Mesothelial cell of epicardium (in vitro differentiated cells): ENCODE measurements at regions not wholly inside any gene's neighbourhood (a gene's known extent, or its start where the extent isn't known, plus 50 kb on each side); places are given as distances from the start of the nearest gene placed in this dataset.

Experiments
- DNase-seq, 2 experiments: peaks; one replicate each; pipeline ENCODE4 v3.0.0; 2021; ENCODE audit warnings: low spot score in 2 of 2; ENCODE audit not compliant: unreplicated experiment in 2 of 2
- H3K27ac Mint-ChIP-seq: 2 replicates; pipeline ENCODE4 v1.8.0; 2021; ENCODE audit warnings: mixed read lengths
- H3K27me3 Mint-ChIP-seq: 2 replicates; pipeline ENCODE4 v1.8.0; 2021; ENCODE audit warnings: low read depth, mixed read lengths
- H3K36me3 Mint-ChIP-seq: 2 replicates; pipeline ENCODE4 v1.8.0; 2021; ENCODE audit warnings: mixed read lengths
- H3K4me1 Mint-ChIP-seq: 2 replicates; pipeline ENCODE4 v1.8.0; 2021; ENCODE audit warnings: mixed read lengths
- H3K4me3 Mint-ChIP-seq: 2 replicates; pipeline ENCODE4 v1.8.0; 2021; ENCODE audit warnings: mild to moderate bottlenecking, moderate library complexity, mixed read lengths
- H3K9me3 Mint-ChIP-seq: 2 replicates; pipeline ENCODE4 v1.8.0; 2021; ENCODE audit warnings: mixed read lengths
- TF ChIP-seq, protein P1 (sequence below): fragments of 200-600 bp; sonication (generic); IDR thresholded peaks from one replicate; pipeline ENCODE4 v1.5.0; 2021; ENCODE audit warnings: antibody characterized with exemption; ENCODE audit not compliant: unreplicated experiment

DNA sequence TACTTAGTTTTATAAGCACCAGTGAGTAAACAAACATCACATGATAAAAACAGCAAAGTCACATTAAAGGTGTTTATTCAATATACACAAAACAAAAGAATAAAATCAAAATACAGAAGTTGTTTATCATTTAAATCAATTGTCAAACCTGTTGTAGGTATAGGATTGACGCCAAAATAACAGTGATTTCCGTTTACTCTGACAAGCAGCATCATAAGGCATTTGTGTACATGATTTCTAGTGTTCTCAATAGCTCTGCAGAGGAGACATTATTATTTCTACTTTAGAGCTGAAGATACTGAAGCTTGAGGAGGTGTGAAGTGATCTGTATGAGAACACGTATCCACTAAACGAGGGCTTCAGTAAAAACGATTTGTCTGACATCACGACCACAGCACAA, 171.9 kb downstream of the CCDC59 start:
- H3K27ac Mint-ChIP-seq, result no peak overlapping the region
- H3K4me1 Mint-ChIP-seq, result no peaks in the 10 kb centered on the region
- no peaks in the 10 kb centered on the region for H3K27me3 Mint-ChIP-seq
- no peak for DNase-seq
- TF ChIP-seq, protein P1, sequence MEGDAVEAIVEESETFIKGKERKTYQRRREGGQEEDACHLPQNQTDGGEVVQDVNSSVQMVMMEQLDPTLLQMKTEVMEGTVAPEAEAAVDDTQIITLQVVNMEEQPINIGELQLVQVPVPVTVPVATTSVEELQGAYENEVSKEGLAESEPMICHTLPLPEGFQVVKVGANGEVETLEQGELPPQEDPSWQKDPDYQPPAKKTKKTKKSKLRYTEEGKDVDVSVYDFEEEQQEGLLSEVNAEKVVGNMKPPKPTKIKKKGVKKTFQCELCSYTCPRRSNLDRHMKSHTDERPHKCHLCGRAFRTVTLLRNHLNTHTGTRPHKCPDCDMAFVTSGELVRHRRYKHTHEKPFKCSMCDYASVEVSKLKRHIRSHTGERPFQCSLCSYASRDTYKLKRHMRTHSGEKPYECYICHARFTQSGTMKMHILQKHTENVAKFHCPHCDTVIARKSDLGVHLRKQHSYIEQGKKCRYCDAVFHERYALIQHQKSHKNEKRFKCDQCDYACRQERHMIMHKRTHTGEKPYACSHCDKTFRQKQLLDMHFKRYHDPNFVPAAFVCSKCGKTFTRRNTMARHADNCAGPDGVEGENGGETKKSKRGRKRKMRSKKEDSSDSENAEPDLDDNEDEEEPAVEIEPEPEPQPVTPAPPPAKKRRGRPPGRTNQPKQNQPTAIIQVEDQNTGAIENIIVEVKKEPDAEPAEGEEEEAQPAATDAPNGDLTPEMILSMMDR, result no peak
- H3K9me3 Mint-ChIP-seq, result peaks cover 5% of the 10 kb centered on the region
- no peaks in the 10 kb centered on the region for H3K36me3 Mint-ChIP-seq
- no peak overlapping the region for H3K4me3 Mint-ChIP-seq

DNA sequence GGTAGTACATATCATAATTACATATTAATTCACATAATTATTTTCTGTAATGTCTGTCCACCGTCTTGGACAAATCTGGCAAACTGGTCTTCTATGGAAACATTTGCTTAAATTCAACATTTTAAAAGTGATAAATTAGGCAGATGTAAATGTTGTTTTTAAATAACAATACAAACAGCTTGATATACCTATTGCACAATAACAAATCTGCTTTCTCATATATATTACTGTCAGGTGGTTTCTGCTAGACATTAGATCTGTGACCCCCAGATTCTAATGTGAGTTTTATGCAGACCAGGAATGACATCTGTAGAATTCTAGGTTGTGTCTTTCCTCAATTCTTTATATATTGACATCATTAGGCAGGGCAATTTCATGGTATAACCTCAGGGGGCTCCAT, 173.3 kb downstream of the CCDC59 start:
- H3K9me3 Mint-ChIP-seq, result peaks cover 5% of the 10 kb centered on the region
- H3K4me1 Mint-ChIP-seq, result no peaks in the 10 kb centered on the region
- no peak overlapping the region for H3K27ac Mint-ChIP-seq
- no peak overlapping the region for H3K4me3 Mint-ChIP-seq
- H3K27me3 Mint-ChIP-seq, result no peaks in the 10 kb centered on the region
- TF ChIP-seq, protein P1, result no peak
- no peak for DNase-seq
- no peaks in the 10 kb centered on the region for H3K36me3 Mint-ChIP-seq

DNA sequence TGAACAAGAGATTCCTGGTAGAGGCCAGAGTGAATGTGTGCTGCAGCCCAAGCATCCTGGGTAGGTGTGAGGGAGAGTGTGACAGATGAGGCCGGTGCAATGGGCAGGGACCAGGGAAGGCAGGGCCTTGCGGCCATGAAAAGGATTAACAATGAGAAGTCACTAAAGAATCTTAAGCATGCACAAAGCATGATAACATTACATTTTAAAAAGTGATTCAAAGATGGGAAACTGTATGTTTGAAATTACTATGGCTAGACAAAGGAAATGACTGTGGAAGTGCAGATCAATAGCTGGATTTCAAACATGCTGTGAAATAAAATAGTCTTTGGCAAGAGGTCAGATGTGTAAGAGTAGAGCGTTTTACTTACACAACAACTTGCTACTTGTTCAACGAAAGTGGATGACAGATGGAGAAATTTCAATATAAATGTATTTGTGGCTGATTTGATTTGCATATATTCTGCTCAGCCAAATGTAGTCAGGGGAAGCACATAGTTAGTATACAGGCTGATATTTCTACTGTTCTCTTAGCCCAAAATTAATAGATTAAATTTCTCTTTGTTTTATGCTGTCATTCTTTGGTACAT, 175.5 kb downstream of the CCDC59 start:
- no peak for DNase-seq
- Mint-ChIP-seq H3K9me3 (no peaks in the 10 kb centered on the region), H3K4me3 (no peak overlapping the region), H3K4me1 (no peaks in the 10 kb centered on the region), H3K27me3 (no peaks in the 10 kb centered on the region), H3K27ac (no peak overlapping the region), H3K36me3 (no peaks in the 10 kb centered on the region)
- TF ChIP-seq, protein P1, result no peak

DNA sequence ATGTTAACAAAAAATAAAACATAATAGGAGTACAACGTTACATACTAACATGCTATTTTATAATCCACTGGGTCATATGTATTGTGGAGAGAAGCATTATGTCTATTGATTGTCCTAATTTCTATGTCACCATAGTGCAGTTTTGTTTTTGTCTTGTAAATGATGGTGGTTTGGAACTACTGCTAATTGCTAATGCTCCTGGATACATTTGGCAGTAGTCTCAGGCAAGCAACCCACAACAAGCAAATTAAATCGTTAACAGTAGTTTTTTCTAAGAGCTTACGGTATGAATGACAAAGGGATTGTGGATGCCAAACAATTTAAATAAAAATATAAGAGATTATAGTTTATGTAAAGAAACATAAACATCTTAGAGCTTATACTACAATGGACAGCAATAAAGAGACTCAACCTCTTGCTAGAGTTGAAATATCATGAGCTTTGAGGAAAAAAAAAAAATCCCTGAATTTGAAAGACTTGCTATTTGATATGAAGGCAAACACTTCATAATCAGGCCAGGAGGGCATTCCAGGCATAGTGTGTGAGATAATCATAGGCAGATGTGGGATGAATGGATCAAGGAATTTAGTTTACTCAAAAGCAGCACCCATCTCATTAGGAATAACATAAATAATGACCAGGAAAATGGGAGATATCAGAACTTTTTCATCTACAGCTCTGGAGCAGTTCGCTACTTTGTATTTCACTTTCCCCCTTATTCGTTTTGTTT, 181.3 kb downstream of the CCDC59 start:
- Mint-ChIP-seq H3K36me3 (no peaks in the 10 kb centered on the region), H3K4me1 (no peaks in the 10 kb centered on the region), H3K4me3 (no peak overlapping the region), H3K9me3 (no peaks in the 10 kb centered on the region), H3K27me3 (peaks cover 6% of the 10 kb centered on the region), H3K27ac (no peak overlapping the region)
- TF ChIP-seq, protein P1, result no peak
- DNase-seq, result no peak

DNA sequence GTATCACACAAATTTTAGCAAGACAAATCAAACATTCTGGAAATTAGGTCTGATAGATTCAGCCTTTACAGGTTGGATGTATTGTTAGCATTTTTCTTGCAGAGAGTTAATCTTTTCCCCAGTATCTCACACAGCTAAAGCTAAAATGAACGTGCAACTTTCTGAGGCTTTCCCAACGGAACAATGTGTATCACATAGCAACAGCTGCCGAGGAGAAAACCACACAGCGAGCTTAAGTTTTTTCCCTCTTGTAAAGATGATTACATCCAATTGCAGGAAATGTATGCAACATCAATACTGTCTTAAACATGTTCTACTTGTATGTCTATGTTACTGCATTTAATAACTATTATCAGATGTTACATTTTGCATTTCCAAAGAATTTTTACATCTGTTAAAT, 182.2 kb downstream of the CCDC59 start:
- no peaks in the 10 kb centered on the region for H3K36me3 Mint-ChIP-seq
- no peak overlapping the region for H3K4me3 Mint-ChIP-seq
- no peak overlapping the region for H3K27ac Mint-ChIP-seq
- no peaks in the 10 kb centered on the region for H3K9me3 Mint-ChIP-seq
- H3K4me1 Mint-ChIP-seq, result no peaks in the 10 kb centered on the region
- TF ChIP-seq, protein P1, result no peak
- DNase-seq, result no peak
- peaks cover 6% of the 10 kb centered on the region for H3K27me3 Mint-ChIP-seq
